GM12874 (cell line): ENCODE measurements at regions not wholly inside any gene's neighbourhood (a gene's known extent, or its start where the extent isn't known, plus 50 kb on each side); places are given as distances from the start of the nearest gene placed in this dataset.

ENCODE experiments used
- CTCF ChIP-seq: IDR thresholded peaks from 2 replicates; pipeline ENCODE4 v1.5.1; 2011; ENCODE audit warnings: low read depth, mild to moderate bottlenecking, control low read depth, low read length, moderate library complexity; ENCODE audit not compliant: insufficient read depth

GRCh38 chr5:125750147-125750860 is 672.9 kb upstream of the GRAMD2B start:
- TF ChIP-seq CTCF = no peak

GRCh38 chr5:125750861-125751186 is 672.4 kb upstream of the GRAMD2B start:
- TF ChIP-seq CTCF = no peak

DNA sequence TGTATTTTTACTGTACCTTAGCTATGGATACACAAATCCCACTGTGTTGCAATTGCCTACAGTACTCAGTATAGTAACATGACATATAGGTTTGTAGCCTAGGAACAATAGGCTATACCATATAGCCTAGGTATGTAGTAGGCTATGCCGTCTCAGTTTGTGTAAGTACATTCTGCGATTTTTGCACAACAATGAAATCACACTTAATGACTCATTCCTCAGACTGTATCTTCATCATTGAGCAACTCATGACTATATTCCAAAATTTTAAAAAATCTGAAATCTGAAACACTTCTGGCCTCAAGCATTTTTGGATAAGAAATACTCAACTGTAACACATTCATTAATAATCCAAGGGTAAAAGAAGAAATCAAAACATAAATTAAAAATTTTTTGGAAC is 666.8 kb upstream of the GRAMD2B start:
- TF ChIP-seq CTCF = no peak

DNA sequence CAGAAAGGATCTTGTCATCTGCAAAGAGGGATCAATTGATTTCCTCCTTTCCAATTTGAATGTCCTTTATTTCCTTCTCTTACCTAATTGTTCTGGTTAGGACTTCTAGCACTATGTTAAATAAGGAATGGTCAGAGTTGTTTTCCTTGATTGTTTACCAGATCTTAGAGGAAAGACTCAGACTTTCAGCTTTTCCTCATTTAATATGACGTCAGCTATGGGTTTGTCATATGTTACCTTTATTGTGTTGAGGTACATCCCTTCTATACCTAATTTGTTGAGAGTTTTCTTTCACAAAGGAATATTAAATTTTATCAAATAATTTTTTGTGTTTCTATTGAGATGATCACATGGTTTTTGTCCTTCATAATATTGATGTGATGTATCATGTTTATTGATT is 656.5 kb upstream of the GRAMD2B start:
- TF ChIP-seq CTCF = no peak

GRCh38 chr5:125775896-125776295 is 647.3 kb upstream of the GRAMD2B start:
- no peak for TF ChIP-seq CTCF

DNA sequence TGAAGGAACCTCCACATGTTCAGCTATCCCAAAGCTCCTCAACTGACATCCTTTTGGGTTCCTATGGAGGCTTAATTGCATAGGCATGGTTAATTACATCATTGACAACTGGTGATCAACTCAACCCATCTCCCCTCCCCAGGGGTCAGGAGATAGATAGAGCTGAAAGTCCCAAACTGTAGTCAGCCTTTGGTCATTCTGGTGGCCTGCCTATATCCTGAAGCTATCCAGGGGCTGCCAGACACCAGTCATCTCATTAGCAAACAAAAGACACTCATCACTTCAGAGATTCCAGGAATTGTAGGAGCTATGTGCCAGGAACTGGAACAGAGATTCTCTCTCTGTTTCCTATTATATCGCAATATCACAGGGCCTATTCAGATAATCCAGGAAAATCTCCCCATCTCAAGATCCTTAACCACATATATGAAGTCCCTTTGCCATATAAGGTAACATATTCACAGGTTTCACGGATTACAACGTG is 646.5 kb upstream of the GRAMD2B start:
- no peak for TF ChIP-seq CTCF

GRCh38 chr5:125778791-125779190 is 644.4 kb upstream of the GRAMD2B start:
- no peak for TF ChIP-seq CTCF

GRCh38 chr5:125785407-125785806 is 637.8 kb upstream of the GRAMD2B start:
- TF ChIP-seq CTCF = no peak
